NCI-H1092 treated with DMSO at 0.1 percent for 48 hours (cell line): ENCODE measurements at regions not wholly inside any gene's neighbourhood (a gene's known extent, or its start where the extent isn't known, plus 50 kb on each side); places are given as distances from the start of the nearest gene placed in this dataset.
"Not testable (repeated sequence)": the region's sequence is repeated elsewhere in the genome, so short reads cannot be mapped to it uniquely, and the experiment has no call there.

Experiments used
- DNase-seq: peaks from one replicate; lab custom pipeline; 2025; lab: John Stamatoyannopoulos, UW

DNA sequence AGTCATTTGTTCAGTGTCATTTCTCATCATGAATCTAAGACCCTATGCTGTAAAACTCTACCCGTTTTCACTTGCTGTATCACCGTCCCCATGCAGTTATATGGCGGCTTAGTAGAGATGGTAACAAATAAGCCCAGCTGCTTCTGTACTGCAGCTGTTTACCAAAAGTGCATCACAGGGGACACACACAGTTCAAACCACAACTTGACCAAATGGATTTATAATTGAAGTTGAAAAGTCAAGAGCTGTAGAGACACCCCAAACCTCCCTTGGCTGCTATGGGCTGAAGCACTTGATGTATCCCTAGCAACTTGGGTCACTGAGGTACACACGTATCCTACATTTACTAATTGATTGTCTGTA, 219.0 kb upstream of the FGF13 start:
- DNase-seq: no peak

DNA sequence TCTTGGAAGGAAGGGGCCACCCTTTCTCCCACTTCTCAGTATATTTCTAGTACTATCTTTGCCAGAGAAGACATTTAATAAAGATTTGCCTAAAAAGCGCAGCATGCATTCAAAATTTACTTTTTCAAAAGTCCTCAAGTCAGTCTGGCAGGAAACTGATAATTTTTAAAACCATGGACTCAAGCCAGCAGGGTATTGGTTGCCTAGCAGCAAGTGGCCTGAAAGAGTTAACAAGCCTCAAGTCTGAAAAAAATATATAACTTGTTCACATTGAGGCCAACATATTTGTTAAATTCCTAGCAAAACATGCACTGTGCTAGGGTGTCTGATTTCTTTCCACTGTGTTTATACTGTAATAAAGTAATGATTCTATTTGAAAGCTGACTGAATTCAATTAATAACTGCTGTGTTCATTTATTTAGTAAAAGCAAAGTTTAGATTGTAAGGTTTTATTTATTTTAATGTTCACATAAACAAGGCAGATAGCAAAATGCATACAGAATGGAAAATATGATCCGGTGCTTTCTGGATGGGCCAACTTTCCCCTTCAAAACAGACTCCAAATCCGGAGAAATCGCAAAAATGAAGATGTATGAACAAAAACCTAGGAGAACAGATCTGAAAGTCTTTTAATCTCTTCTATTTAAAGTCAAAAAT, 218.5 kb upstream of the FGF13 start:
- no peak for DNase-seq

DNA sequence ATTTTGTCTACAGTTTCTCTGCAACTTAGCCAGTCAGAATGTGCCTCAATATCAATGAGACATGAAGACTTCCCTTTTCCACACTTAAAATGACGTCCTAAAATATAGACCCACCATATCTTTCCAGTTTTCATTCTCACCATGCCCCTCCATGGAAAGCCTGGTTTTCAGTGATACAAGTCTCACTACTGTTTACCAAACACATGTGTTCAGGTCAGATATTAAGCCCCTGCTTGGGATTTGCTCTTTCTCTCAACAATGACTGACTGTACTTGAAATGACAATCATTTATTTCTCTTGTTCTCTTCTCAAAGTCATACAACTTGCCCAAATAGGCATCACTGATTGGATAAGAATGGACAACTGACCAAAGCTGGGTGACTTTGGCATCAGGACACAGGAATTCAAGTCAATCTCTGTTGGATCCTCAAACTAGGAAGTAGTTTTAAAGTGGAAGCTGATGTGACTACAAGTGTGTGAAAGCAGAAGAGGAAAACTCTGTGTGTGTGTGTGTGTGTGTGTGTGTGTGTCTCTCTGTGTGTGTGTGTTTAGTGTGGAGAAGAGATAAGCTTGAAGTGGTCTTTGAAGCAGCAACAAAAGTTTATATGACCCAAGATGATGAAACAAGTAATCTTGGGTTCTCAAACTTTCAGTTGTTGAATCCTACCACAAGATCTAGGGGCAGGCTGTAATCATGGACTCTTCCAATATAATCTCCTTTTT, 217.4 kb upstream of the FGF13 start:
- no peak for DNase-seq

DNA sequence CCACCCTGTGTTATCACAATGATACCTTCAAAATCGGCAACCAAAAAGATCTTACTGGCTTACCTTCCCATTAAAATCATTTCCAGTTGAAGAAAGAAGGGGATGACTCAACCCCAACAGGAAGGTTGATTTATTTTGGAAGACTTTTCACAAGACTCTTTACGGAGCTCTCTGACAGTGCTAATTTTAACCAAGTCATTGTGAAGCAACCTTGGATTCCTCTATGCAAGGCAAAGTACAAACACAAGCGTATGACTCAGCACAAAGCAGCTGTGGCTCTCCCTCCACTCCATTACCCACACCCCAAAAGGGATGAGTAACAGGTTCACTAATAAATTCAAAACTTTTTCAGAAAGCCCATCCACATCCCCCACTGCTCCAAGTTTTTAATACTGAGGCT, 213.8 kb upstream of the FGF13 start:
- DNase-seq: no peak

DNA sequence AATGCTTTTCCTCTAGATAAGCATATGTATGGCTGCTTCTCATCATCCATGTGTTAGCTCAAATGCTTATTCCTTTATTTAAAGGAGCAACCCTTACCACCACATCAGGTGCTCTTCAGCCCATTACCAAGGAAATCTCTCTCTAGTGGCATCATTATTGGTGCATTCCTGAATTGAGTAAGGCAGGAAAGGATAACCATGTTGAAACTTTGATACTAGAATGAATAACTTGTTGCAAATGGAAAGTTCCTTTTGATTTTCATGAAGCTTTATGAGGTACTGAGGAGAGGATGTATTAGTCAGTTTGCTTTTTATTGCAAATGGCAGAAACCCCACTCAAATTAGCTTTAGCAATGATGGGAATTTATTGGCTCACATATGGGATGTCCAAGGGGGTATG, 212.3 kb upstream of the FGF13 start:
- no peak for DNase-seq

DNA sequence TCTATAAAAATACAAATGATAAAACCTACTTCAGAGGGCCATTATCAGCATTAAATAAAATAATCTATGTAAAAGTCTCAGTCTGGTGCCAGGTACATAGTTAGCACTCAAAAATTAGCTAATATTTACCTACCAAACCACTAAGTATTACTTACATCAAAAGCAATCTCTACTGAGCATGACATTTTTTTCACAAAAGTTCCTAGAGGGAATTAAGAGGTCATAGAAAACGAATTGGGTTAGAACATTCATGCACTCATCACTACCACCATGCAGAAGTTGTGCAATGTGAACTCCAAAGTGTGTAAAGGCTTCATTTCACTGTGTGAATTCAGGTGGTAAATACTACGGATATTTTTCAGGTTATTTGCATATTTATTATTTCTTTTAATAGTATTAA, 209.5 kb upstream of the FGF13 start:
- DNase-seq: no peak

DNA sequence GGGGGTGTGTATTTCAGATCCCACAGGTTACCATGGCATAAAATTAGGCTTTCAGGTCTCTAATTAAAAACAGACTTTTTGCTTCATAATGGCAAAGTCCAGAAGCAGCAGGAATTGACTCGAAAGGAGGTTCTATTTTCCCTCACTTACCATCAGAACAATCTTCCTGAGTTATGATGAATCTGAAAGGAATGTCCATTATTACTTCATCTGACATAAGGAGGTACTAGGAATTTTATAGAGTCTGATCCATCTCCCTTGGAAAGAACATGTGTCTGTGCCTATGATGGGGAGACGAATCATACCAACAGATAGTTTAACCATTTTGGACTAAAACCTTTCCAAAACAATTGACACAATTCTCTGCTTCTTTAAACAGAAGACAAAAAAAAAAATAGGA, 206.3 kb upstream of the FGF13 start:
- no peak for DNase-seq

DNA sequence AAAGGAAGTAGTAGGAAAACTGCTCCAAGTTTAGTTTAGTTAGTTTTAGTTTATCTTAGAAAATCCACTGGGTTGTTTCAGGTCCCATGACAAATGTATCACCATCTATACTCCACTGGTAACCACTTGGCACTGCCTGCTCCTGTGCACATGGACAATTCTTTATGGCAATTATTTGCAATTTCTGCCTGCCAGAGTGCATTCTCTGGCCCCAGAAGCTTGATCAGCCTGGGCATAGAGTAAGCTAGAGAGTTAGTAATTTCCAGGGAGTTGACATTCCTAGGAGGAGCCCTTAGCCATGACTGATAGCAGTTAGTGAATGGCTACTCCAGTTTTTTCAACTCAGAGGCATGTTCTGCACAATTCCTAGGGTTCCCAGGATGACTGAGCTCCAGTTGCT, 203.2 kb upstream of the FGF13 start:
- no peak for DNase-seq

DNA sequence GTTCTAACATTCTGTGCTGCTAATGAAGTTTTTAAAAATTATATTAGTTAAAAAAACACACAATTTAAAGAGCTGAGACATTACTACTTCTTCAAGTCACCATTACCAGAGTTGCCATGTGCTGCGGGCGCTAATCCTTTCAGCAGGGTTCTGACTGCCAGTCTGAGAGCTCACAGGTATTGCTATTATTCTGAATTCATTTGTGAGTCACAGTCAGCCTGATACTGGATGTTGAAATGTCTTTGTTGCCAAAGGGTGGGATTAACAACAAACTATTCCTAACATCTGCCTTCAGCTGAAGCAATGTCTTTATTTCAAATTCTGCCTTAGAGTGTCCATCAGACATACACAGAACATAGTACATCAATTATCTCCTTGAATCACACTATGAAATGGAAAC, 197.1 kb upstream of the FGF13 start:
- no peak for DNase-seq

DNA sequence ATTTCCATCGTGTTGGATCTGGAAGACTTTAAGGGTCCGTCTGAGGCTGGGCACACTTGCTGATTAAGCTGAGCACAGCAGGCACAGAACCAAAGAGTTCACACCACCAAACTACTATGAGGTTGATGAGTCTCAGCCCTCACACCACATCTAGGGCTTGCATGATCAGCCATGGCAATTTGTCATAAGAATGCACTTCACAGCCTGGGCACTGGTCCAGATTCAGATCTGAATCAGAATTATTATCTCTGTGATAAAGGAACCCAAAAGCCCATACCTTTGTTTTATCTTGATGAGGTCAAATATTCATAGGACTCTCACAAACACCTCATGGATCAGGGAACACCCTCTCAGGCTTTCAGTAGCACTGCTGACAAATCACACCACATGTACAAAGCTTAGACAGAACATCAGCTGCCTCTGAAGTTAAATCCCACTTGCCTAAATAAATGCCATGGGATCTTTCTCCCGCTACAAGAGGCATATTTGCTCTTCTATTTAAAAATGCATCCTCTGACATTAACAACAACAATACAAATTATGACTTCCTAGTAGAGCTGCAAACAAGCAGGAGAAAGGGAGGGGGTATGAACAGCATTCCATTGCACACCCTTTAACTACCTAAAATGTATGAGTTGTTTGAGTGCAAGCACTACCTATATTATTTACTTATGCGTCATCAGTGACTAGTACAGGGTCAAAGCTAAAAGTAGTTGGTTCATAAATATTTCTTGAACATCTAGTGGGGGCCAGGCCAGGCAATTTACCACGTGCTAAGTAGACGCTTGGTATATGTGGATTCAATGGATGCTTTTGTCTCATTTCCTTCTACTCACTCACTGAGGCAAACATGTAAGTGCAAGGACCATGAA, 186.3 kb upstream of the FGF13 start:
- no peak for DNase-seq

DNA sequence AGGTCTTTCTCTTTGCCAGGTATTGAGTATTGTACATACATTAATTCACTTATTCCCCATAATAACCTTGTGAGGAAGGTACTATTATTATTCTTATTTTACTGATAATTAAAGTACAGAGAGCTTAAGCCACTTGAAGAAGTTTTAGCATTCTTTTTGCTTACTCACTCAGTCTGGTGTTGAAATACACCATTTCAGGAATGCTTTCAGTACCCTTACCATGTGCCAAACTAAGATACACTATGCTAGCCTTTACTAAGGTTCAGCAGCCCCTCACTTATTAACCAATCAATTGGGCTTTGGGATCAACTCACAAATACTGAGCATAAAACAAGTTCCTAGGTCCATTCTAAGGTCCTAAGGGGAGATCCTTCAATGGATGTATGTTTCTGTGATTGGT, 179.0 kb upstream of the FGF13 start:
- DNase-seq: no peak

DNA sequence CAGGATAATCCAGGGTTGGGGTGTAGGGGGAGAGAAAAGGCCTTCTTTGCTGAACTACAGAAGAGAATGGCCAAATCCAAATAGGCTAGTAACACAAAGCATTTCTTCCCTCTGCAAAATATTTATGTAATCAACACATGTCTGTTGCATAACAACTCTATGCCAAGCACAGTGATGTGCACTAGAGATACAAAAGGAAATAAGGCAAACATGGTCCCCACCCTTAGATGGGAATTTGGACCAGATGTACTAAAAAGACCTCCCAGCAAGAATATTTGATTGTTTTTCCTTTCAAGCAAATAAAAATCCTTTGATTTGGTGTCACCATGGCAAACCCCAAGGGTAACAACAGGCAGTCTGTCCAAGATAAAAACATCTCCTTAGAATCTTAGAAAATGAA, 177.6 kb upstream of the FGF13 start:
- no peak for DNase-seq

DNA sequence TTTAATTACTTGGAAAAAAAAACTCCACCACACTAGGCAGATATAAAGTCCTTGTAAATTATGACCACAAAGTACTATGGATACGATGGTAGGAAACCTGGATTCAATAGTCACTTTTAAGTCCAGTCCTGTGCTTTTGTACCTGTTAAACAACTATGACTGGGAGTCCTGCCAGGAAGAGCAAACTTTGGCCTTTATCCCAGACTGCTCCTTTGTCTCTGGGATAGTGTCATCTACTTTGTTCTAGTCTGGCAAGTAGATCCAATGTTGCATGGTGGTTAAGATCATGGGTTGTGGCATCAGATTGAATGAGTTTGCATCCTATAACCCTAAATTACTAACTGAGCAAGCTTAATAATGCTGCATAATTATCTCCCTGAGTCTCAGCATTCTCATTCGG, 175.3 kb upstream of the FGF13 start:
- DNase-seq: peak; percentile 54

DNA sequence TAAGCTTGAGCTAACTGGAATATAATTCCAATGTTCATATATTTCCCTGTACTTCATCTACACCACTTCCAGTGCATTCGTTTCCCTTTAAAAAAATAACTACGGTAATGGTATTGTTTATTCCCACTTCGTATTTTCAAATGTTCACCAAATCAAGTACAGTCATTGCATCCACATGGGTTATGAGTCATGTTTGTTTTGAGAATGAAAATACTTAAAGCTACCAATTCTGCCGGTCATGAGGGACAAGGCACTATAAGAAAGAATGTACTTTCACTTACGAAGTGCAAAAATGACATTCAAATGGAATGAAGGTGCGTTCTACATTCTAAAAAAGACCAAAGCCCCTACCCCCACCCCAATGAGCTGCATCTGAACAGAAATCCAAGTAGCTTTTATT, 174.4 kb upstream of the FGF13 start:
- DNase-seq: no peak

DNA sequence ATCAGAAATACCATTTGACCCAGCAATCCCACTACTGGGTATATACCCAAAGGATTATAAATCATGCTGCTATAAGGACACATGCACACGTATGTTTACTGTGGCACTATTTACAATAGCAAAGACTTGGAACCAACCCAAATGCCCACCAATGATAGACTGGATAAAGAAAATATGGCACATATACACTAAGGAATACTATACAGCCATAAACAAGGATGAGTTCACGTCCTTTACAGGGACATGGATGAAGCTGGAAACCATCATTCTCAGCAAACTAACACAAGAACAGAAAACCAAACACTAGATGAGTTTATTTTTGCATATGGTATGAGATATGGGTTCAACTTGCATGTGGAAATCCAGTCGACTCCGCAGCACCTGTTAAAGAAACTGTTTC, 168.8 kb upstream of the FGF13 start:
- DNase-seq: not testable (repeated sequence)

DNA sequence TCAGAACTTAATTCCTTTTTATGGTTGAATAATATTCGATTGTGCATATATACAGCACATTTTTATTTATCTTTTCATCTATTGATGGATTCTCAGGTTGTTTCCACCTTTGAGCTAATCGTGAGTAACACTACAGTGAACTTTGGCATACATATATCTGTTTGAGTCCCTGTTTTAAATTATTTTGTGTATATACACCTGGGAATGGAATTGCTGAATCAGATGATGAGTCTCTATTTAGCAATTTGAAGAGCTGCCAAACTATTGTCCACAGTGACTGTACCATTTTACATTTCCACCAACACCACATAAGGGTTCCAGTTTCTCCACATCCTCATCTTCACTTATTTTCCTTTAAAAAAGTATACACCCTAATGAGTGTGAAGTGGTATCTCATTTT, 166.2 kb upstream of the FGF13 start:
- no peak for DNase-seq

DNA sequence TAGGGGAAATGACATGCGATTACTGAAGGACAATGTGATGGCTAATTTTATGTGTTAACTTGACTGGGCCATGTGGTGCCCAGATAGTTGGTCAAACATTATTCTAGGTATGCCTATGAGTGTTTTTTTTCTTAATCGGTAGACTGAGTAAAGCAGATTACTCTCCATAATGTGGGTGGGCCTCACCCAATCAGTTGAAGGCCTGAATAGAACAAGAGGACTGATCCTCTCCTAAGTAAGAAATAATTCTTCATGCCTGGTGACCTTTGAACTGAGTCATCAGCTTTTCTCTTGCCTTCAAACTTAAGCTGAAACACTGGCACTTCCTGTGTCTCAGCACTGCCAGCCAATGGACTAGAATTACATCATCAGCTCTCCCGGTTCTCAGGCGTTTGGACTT, 164.0 kb upstream of the FGF13 start:
- DNase-seq: no peak

DNA sequence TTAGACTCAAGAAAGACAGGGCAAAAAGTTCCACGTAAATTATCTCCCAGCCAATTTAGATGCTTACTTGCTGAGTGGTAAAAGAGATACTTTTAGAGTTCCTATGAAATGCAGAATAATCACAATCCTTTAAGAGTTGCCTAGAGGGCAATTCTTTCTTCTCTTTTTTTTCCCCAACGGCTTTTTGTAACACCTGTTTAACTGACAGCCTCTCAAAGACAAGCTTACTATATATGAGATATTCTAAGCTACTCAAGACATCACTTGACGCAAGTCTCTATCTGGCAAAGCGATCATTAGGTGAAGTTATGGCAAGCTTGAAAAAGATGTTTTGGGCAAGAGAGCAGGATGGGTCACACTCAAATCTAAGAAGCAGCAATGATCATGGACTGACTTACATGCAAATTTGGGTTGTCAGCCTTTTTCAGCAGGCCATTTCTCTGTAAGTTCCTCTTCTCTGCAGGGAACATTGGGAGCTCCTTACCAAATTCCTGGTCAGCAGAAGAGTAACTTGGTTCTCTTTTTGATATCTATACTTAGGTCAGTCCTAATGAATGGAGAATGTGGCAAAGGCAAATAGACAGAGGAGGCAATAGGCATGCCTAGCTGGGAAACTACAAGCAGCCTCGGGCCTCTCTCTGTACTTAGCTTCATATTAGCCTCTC, 162.9 kb upstream of the FGF13 start:
- no peak for DNase-seq

DNA sequence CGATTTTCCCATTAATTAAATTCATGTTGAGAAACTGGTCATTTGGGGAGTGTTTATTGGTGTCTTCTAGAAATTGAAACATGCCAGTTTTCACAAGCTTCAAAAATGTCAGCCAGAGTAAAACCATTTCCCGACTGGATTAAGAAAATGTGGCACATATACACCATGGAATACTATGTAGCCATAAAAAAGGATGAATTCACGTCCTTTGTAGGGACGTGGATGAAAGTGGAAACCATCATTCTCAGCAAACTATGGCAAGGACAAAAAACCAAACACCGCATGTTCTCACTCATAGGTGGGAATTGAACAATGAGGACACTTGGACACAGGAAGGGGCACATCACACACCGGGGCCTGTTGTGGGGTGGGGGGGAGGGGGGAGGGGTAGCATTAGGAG, 162.1 kb upstream of the FGF13 start:
- not testable (repeated sequence) for DNase-seq

DNA sequence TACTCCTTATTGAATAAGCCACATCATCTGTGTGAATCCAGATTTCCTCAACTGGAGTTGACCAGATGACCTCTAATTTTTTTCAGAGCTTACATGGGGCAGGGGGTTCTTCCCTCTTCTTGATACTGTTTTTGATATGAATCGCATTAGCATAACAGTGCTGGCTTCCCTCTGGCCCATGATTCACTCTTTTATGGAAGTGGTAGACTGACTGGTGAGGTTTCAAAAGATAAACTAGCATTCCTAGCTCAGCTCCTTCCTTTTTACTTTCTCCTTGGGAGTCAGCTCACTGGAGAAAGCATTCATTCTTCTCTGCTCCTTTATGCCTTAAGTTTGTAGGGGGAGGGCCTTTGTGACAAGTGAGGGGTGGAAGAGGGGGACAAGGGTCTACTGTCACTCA, 161.0 kb upstream of the FGF13 start:
- no peak for DNase-seq

DNA sequence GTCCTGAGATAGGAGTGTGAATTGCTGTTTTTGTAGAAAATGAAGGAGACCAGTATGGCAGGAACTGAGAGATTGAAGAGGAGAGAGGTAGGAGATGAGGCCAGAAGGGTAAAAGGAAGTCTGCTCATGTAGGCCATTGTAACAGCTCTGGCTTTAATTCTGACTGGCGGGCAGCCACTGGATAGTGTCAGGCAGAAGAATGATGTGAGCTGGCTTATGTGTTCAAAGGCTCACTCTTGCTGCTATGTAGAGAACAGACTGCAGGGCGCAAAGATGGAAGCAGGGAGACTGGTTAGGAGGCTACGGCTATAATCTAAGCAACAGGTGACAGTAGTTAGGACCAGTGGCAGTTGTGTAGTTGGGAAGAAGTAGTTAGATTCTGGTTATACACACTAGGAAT, 160.2 kb upstream of the FGF13 start:
- no peak for DNase-seq

DNA sequence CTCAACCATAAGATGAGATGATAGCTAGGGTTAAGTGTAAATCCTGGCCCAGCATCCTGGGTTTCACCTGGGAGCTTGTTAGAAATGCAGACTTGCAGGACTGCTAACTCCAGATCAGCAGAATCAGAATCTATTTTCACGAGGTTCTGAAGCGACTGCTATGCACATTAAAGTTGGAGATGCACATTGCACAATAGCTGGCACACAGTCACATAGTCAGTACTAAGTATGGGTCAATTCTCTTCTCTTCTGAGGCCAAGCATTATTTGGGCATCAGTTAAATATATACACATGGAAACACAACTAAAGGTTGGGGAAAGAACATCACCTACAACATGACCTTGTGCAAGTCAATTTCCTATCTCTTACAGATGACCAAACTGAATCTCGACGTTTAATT, 155.1 kb upstream of the FGF13 start:
- DNase-seq: no peak
